DMS 273 (cell line): ENCODE measurements at regions not wholly inside any gene's neighbourhood (a gene's known extent, or its start where the extent isn't known, plus 50 kb on each side); places are given as distances from the start of the nearest gene placed in this dataset.
A peak's percentile ranks its signal among the peaks of the same experiment; 100 is the strongest.

ENCODE experiments used
- DNase-seq: peaks from one replicate; lab custom pipeline; 2025; ENCODE audit not compliant: unreplicated experiment; lab: John Stamatoyannopoulos, UW

DNA sequence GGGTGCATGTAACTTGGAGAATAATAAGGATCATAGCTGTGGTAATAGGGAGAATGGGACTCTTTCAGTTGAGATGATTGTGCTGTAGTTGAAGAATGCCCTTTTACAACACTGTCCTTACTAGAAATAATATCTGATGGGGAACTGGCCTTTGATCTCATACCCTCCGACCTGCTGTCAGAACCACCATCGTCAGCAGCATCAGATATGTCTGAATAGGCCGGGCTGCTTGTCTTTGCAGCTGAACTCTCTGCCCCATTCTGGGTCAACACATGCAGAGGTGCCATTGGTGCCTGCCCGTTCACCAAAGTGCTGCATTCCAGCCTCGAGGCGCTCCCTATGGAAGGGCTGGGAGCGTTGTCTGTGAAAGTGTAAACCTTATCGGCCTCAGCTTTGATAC lies 99.1 kb downstream of the ZNF608 start:
- no peak for DNase-seq

DNA sequence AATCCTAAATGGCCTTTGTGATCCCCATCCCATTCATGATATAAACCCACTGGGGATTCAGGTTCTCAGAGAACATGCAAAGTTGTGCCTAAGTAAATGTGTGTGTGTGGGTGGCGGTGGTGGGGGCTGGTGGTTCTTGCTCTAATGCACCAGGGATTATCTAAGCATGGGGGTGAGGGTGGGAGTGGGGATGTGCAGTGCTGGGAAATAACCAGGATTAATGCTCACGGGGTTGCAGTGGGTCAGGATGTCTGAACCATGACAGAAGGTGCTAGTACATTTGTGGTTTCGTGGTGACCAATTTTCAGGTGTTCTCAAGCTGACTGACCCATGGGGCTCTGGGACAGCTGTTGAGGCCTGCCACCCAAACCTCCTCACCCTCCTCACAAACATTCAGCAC lies 101.0 kb downstream of the ZNF608 start:
- DNase-seq: no peak

DNA sequence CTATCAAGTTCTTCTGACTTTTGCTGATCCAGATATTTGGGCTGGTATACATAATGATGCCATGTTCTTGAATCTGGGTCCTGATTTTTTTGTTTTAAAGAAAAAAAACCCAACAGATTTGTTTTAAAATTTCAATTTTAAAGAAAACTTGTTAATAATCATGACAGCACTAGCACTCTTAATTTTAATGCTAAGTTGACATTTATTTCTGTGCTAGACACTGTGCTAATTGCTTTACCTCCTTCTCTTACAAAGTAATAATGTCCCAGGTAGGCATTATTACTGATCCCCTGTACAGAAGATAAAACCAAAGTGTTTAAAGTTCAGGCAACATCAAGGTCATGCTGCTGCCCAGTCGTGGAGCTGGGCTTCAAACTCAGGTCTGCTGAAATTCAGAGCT lies 101.9 kb downstream of the ZNF608 start:
- DNase-seq: no peak

DNA sequence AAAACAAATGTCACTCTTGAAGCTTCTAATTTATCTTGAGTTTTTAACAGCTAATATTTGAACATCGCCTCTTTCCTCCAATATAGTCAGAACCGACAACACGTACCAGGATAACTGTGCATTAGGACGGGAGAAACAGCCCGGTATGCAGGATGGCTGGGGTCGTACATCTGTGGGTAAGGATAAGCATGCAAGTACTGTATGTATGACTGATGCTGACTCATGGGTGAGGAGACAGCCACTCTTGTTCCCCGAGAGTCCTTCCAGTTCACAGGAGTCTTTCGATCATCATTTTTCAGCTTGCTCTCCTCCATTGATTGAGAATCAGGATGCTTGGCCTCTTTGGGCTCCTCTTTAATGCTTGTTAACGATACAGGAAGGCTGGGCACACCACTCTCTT lies 102.3 kb downstream of the ZNF608 start:
- no peak for DNase-seq

DNA sequence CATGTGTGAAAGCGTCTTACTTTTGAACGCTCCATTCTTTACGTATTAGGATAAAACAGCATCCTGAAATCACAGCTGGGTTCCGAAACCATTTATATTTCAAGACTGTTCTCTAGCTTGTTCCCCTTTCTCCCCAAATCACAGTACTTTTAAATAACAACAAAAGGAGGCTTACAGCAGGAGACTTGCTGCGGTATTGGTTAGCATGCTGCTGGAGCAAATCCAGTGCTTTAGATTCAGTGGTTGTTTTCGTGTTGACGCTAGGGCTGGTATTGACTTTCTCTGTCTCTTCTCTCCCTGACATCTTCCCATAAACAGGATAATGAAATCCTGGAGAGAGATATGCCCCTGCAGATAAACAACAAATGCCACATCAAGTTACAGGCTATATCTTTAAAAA lies 103.1 kb downstream of the ZNF608 start:
- DNase-seq: no peak

DNA sequence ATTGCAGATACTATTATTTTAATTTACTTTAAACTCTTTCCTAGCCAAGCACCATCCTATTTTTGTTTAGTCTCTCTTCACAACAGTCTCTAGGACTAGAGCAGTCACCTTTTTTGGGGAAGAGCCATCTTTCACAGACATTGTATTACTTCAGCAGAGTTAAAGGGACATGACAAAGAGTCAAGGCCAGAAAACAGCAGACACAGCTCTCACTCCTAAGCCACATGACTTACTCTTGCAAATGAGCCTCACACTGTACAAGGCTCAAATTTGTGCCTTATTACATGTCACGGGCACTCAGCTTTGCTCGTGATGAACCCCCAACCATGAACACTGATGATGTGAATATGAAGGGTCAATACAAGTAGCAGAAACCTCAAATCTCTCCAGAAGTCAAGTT lies 104.3 kb downstream of the ZNF608 start:
- no peak for DNase-seq

DNA sequence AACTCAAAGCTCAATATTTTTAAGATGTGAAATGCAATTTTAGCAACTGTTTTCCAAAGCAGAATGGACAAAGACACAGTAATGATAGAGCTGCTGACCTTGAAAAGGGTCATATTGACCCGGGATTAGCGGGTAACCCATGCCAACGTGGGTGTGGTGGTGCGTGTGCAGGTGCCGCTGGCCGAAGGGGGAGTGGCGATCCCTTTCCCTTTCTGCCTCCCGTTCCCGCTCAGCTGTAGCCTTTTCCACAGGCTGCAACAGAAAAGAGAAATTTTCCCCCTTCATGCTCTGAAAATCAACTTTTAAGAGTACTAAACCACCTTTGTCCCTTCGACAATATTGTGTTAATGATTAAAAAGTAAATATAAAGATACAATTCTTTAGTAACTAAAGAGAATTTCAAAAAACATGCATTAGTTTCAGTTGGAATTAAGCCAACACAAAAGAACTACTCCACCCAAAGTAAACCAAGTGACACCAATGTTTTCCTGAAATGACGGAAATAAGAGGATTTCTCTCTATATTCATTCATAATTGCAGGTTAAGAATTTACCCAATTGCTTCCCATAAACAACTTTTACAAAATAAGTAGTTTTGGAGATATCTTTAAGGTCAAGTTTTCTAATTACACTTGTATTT lies 105.2 kb downstream of the ZNF608 start:
- DNase-seq: no peak

DNA sequence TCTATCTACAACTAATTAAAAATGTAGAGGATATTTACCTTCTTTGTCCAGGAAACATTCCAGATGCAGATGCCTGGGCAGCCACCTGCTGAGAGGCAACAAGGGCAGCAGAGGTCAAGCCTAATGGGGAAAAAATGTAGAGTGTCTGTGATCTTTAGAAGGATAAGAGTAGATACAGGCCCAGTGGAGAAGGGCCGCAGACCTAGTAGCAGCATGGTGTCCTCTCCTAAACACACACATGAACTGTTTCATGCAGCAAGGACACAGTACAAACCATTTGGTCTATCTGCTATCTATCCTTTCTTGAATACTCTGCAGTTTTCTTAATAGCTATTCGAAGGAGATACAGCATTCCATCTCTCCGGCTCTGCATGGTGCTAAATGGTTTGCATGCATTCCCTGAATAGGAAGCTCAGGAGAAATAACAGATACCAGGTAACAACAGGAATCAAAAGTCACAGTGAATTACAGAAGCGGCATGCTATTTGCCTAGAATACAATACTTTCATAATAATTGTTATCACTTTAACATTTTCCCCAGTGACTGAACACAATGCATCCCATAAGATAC lies 107.3 kb downstream of the ZNF608 start:
- no peak for DNase-seq

DNA sequence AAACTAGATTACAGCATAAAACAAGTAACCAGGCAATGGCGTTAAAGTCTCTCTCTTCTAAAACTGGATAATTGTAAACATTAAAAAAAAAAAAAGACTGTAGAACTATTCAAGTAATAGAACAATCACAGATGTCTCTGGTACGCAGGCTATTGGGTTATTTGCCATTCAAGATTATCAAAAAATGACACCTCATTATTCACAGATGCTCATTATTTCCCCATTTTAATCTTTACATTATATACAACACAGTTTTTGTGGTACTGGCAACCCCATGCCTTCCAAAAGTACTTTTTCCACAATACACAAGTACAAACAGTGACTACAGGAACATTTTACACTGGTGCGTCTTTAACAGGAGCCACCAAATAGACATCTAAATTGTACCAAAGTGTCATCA lies 109.4 kb downstream of the ZNF608 start:
- DNase-seq: no peak

DNA sequence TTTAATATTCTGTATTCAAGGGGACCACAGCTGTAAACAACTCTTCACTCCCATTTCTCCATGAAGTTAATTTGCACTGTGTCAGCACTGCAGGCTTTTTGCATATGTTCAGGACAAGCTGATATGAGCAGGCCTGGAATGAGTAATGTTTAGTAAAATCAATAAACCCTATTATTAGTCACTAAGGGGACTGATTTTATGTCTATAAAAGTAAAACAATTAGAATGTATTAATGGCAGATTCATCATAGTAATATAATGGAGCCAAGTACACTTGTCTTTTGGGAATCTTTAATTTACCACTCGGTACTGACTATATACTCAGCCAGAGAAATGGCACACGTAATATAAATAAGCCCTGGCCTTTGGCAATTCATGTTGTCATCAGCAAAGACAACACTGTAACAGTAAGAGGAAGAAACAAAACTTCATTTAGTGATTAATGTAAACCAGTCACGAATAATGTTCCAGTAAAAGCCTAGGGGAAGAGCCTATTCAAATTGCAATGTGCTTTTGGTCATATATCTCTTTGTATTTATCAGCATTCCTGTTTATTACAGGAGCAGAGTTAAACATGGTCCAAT lies 111.6 kb downstream of the ZNF608 start:
- no peak for DNase-seq

DNA sequence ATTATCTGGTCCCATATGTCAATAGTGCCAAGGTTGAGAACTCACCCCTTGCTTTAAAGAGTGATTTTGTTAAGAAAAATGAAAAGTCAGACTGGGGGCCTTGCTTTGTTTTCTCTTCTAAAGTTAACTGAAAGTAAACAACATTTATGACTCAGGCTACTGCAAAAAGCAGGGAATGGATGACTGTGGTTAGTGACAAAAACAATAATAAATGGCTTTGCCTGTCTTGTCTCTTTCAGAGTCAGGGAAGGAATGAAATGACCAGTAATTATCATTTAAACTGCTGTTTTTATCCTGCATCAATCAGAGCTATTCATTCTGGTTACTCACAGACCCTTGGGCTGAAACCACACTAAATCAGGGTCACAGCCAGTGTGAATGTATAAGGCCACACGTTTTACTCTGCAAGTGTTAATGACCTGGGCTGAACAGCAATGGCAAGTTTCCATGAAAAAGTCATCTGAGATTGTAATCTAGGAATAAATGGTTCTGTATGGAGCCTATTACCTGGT lies 112.2 kb downstream of the ZNF608 start:
- no peak for DNase-seq

DNA sequence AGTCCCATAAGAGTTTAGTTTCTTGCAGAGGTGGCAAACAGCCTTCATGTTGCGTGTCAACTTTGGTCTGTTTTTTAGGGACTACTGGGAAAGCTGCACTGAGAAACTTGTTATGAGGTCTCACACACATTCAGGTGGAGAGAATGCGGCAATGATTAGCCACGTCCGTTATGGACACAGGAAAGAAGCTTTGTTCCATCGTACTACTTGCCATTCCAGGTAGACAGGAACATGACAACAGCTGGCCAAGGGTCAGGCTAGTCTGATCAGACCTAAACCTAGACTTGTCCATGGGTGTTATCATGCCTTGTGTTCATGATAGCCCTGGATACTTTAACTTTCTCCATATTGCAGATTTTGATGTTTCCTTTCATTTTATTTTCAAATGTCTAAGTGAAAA lies 113.2 kb downstream of the ZNF608 start:
- DNase-seq: no peak

DNA sequence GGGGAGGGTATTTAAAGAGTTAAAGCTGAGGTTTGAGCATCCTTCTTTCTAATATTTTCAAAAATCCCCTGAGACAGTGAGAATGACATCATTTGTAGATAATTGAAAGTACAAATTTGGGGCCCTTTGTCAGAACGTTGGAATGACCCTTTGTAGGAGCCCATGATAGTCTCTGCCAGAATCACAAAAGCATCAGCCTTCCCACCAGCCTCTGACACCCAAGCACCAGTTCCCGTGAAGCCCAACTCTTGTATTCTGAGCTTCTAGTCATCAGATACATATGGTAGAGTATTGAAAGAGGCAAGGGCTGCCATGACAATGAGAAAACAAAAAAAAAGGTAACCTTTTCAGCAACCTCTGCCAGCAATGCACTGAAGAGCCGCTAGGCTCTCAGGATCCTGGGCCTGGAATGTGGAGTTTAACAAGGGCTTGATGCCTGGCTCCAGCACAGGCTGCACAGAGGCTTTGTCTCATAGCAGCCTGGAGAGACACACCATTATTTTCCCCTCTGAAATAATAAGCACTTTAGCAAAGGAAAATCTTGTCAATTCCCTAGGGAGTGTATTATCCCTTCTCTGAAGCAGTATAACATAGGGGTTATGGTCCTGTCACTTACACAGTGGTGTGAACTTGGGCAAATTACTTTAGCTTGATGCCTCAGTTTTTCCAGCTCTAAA lies 114.4 kb downstream of the ZNF608 start:
- DNase-seq: no peak

DNA sequence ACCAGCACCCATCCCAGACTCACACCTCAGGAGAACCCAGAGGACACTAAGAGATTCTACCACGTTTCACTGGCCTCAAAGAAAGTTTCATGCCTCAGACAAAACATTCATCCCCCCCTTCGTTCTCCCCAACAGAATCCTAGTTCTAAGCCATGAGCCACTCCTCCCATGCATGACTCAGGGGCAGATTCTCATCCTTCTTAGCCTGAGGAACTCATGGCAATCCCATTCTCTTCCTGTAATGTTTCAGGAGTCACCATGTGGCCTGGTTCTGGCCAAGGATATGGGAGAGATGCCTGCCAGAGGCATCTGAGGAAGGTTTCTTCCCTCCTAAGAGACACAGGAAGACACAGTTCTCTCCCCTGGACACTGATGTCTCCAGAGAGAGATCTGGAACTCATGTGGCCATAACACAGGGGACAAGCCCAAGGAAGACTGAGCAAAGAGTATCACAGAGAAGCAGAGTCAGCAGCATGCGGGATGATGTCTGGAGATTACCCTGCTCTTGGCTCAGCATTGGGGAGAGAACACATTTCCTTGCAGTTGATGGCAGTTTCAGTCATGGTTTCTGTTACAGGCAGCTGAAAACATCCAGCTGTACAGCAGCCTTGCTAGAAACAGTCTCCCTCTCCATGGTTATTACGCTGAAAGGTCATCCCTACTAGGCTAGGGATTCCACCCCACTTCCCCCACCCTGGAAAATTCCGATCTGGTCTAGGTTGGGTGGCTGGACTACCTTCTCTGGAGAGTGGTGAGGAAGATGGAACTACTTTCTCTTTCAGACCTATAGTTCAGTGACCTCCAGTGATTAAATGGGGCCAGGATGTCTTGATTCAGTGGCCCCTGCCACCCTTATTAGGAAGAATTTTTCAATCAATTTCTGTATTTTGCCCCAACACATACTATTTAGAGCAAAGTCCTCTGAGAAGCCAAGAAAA lies 115.4 kb downstream of the ZNF608 start:
- no peak for DNase-seq

DNA sequence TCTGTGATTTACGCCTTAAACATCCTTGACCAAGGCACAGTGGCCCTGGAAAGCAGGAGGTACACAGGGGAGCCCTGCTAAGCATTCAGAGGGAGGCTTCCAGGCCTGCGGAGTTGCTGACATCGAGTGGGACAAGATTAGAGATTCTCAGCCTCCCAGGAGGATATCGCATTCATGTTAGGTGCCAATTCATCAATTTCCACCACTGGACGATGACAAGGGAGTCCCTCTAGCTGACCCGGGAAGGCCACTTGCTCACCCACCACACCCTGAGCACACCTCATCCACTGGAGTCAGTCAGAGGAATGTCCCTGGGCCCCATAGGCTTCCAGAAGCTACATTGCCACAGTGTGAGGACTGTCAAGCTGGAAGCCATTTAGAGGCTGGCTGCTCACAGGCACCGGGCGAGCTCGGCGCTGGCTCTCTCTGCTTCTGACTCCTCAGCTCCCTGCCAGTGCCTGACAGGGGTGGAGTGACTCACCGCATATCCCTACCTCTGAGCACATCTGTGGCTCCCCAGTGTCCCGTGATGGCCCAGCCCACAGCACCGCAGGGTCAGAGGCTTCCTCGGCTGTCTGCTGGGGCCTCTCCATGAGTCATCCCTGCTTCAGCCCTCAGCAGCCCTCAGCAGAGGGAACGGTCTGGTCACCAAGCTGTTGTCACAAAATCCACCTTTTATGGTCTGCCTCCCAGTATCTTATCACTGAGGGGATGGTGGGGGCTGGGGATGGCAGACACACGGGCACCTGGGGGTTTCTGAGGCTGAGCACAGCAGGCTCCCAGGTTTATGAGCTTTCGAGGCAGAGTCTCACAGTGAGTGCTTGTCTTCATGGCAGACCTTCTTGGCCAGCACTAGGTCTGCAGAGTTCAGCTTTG lies 117.5 kb downstream of the ZNF608 start:
- peak; percentile 42 for DNase-seq

DNA sequence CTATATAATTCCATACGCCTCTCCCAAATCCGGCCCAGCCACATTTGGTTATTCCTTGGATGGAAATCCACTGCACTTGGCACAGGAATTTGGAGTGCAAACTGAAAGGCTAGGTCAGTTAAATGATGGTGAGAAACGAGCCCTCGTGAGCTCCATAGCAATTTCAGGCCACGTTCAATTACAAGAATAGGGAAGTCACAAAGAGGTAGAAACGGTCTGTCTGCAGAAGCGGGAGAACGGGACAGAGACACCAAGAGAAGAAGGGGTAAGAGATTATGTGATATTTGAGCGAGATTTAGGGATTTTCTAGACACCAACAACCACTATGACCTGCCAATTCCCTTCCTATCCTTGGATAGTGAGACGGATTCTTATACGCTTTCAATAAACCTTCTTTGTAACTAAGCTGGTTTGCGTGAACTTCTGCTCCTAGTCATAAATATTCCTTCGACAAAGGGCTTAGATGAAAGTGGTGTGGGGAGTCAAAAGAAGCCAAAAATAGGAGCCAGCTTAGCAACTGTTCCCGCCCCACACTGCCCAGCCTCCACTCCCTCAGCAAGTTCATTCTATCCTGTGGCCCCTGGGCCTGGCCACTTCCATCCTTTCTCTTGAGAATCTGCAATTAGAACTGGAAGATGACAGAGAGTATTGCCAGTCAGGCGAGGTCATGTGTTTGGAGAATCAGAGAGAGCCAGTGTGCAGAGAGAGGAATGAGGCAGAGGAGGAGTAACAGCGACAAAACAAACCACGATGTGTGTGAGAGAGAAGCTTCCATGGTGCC lies 118.4 kb downstream of the ZNF608 start:
- DNase-seq: no peak

DNA sequence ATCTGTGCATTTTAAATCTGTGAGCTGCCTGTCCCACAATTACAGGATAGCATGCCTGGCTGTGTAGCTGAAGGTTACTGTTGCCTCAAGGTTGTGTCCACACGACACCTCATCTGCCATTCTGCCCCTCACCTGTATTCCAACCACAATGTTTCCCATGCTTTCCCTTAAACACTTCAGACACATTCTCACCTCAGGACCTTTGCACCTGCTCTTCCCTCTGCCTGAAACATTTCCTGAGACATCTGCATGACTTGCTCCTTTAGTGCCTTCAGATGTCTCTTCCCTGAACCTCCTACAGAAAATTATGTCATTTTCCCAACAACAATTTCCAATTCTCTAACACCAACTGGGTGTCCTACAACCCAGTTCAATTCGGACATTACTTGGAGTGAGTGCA lies 120.4 kb downstream of the ZNF608 start:
- no peak for DNase-seq

DNA sequence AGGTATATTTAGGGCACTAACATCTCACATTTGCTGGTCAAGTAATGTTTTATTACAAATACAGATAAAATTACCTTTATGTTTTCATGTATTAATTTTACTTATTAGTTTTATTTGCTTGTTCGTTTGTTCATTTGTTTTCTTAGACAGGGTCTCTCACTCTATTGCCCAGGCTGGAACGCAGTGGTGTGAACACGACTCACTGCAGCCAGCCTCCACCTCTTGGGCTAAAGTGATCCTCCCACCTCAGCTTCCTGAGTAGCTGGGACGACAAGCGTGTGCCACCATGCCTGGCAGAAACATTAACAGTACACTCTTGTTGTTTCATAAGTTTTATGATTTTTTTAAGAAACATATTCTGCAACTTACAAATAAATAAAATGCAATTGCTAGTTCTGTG lies 123.2 kb downstream of the ZNF608 start:
- DNase-seq: no peak

DNA sequence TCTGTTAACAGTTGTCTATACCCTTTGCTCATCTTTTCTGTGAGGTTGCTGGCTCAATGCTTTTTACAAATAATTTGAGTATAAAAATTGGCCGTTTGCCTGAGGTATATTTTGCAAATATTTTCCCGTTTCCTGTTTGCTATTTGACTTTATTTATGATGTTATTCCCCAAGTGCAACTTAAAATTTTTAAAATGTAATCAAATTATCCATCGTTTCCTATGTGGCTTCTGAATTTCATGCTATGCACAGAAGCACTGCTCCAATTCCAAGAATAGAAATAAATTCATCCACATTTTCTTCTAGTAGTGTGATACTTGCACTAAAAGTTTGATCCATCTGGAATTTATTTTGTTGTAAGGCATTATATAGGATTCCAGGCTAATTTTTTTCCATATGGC lies 123.6 kb downstream of the ZNF608 start:
- DNase-seq: no peak
